HUES64 (cell line): ENCODE measurements at regions not wholly inside any gene's neighbourhood (a gene's known extent, or its start where the extent isn't known, plus 50 kb on each side); places are given as distances from the start of the nearest gene placed in this dataset.

Source experiments
- H3K27ac ChIP-seq: 2 replicates; pipeline ENCODE4 v1.7.0; 2013; ENCODE audit warnings: low read depth, low read length, inconsistent platforms
- H3K27me3 ChIP-seq: 2 replicates; pipeline ENCODE4 v1.6.1; 2013; ENCODE audit warnings: mild to moderate bottlenecking, low read length; ENCODE audit not compliant: insufficient read depth
- H3K36me3 ChIP-seq: 2 replicates; pipeline ENCODE4 v1.6.1; 2013; ENCODE audit warnings: mild to moderate bottlenecking, low read length; ENCODE audit not compliant: insufficient read depth
- H3K4me1 ChIP-seq: 2 replicates; pipeline ENCODE4 v1.6.1; 2013; ENCODE audit warnings: mild to moderate bottlenecking, low read length, moderate library complexity; ENCODE audit not compliant: insufficient read depth
- H3K4me3 ChIP-seq: 2 replicates; pipeline ENCODE4 v1.5.1; 2013; ENCODE audit warnings: mild to moderate bottlenecking, low read length, moderate library complexity
- H3K9ac ChIP-seq: 2 replicates; pipeline ENCODE4 v1.6.1; 2013; ENCODE audit warnings: mild to moderate bottlenecking, low read depth, low read length
- H3K9me3 ChIP-seq: 2 replicates; pipeline ENCODE4 v1.6.1; 2013; ENCODE audit warnings: low read depth, low read length; ENCODE audit not compliant: insufficient read depth
- WGBS: fragments of 150-250, 120-280 bp; methylation state at CpG from one replicate; pipeline ENCODE4 v1.1.7; 2013; ENCODE audit warnings: missing lambda C conversion rate; 5-methylcytosine and 5-hydroxymethylcytosine counted together

DNA sequence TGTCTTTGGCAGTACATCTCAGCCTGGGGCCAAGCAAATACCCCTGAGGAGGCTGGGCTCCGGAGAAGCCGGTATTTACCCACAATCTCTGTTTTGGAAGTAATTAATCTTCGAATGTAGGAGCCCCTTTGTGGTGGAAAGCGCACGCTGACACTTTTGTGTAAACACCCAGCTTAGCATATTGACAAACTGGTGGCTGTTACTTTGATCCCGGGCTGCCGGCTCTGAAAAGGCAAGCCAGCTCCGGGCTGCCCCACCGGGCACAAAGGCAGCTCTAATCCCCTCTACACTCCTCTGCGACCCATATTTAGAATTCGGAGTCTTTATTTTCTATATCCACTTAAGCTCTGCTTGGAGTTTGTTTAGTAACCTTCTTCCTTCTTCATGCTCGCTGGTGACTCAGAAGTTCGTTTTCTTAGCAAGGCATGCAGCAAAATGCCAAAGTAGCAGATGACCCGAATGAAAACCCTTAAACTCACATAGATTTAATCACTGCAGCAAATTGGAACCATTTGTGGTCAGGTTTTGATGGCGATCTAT lies 144.0 kb upstream of the IRX3 start:
- Histone ChIP-seq H3K4me1 (peaks cover 21% of the 10 kb centered on the region), H3K27ac (no peak overlapping the region), H3K9ac (no peak overlapping the region), H3K9me3 (peaks cover 9% of the 10 kb centered on the region), H3K27me3 (peaks cover 50% of the 10 kb centered on the region), H3K36me3 (no peaks in the 10 kb centered on the region), H3K4me3 (no peak overlapping the region)
- WGBS = 14% methylated on average over 15 of the region's 15 CpGs

DNA sequence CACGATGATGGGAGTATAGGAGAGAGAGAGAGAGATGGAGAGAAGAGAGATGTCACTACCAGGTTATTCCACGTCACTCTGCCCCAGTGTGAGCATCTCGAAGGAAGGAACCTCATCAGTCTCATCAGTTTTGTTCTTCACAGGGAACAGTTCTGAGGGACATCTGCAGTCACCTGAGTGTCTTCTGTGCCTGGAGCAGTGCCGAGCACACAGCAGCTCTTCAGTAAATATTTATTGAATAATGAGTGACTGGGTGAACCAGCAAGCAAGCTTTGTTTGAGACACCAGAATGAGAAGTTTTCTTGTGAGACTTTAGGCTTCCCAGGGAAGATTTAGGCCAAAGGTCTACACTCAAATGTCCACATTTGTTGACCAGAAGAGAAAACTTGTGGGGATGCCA lies 142.4 kb upstream of the IRX3 start:
- Histone ChIP-seq H3K4me3 (no peak overlapping the region), H3K27ac (no peak overlapping the region)
- 92% methylated on average over 4 of the region's 4 CpGs for WGBS

DNA sequence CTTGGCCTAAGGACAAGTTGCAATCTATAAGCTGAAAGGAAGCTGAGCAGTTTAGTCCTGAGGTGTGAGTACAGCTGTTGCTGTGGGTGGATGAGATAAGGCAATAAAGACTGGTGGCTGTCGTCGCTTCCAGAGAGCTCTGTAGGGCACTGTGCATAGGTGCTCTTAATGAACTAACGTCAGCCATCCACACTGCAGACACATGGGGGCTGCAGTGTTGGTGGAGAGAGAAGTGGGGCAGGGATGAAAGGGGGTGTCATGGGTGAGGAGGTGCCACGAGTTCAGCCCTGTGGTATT lies 139.9 kb upstream of the IRX3 start:
- Histone ChIP-seq H3K9me3 (peaks cover 9% of the 10 kb centered on the region), H3K9ac (no peak overlapping the region), H3K4me3 (no peak overlapping the region), H3K36me3 (no peaks in the 10 kb centered on the region), H3K4me1 (peaks cover 14% of the 10 kb centered on the region), H3K27me3 (peaks cover 42% of the 10 kb centered on the region), H3K27ac (no peak overlapping the region)
- WGBS = 82% methylated on average over 4 of the region's 4 CpGs

More for the DNA sequence above, 142.4 kb upstream of the IRX3 start:
- Histone ChIP-seq H3K9me3 (peaks cover 9% of the 10 kb centered on the region), H3K4me1 (peaks cover 21% of the 10 kb centered on the region), H3K36me3 (no peaks in the 10 kb centered on the region), H3K27me3 (peaks cover 50% of the 10 kb centered on the region), H3K9ac (no peak overlapping the region)

DNA sequence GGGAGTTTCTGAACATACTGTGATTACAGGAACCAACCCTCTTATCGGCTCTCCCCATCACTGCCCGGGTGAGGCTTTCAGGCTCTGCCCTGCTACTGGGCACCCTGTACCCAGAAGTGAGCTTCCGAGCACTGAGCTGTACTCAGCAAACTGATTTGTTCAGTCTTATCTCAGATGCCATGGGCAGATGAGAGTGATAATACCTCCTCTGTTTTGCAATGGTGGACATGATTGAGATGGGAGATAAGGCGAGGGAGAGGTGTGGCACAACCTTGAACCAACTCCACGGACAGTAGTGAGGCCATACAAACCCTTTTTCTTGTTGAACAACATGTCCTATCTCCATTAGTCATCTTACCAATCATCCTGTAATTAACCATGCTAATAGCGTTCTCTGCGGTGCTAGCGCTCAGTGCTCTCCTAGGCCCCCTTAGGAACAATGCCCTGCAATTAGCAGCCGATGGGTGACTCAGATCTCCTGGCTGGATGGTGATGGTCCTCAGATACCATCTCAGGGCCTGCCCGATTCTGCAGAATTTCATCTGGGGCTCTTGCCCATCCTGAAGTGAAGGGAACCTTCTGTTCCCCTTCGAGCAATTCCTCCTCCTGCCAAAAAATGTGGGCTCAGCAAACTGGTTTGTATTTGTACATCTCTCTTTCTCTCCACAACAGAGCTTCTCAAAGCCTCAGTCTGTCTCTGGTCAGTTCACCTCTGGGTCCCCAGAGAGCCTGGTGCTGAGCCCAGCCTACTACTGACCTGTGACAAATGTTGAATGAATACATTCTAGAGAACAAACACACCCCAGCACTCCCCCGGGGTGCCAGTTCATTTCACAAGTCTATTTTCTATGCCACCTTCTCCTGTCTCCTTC lies 139.3 kb upstream of the IRX3 start:
- Histone ChIP-seq H3K36me3 (no peaks in the 10 kb centered on the region), H3K27ac (no peak overlapping the region), H3K9ac (no peak overlapping the region), H3K4me3 (no peak overlapping the region), H3K9me3 (peaks cover 9% of the 10 kb centered on the region), H3K27me3 (peaks cover 36% of the 10 kb centered on the region), H3K4me1 (peaks cover 9% of the 10 kb centered on the region)
- WGBS = 80% methylated on average over 12 of the region's 12 CpGs

DNA sequence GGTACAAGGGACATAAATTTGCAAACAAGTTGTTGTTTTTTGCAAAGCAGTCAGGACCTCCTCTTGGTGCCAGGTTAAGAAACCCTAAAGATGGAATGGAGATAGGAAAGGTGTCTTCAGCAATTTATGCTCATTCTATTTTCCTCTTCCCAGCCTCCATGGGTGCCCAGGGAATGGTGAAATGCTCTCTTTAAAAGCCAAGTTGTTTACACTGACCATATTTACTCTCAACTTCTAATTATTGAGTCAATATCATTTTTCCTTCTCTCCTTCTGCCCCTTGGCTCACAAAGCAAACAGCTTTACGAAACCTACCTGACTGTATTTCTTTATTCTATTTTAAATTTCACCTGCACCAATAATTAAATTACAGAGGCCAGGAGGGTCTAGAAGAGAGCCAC lies 138.5 kb upstream of the IRX3 start:
- WGBS = 94% methylated on average over 1 of the region's 1 CpG

DNA sequence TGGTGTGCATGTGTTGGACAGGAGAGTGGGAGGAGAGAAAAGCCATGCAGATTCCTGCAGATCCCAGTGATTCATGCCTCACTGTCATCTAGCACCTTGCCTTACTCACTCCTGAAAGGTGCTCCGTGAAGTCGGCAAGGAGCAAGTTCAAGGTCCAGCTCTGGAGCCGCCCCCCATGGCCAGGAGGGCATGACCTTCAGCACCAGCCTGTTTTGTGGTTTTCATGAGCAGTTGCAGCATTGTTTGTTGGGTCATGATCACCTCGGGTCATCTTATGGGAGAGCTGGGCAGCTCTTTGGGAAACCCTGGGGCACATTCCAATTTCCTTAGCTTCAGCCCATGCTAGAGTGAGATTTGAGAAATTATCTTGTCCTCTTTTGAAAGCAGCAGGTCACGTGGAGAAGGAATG lies 137.5 kb upstream of the IRX3 start:
- 88% methylated on average over 5 of the region's 5 CpGs for WGBS

More for the DNA sequence above, 138.5 kb upstream of the IRX3 start:
- Histone ChIP-seq H3K4me3 (no peak overlapping the region), H3K9me3 (peaks cover 8% of the 10 kb centered on the region), H3K9ac (no peak overlapping the region), H3K27ac (no peak overlapping the region), H3K27me3 (peaks cover 30% of the 10 kb centered on the region; the same call in 1 of the 2 replicates), H3K36me3 (no peaks in the 10 kb centered on the region), H3K4me1 (peaks cover 3% of the 10 kb centered on the region; the same call in 1 of the 2 replicates)

DNA sequence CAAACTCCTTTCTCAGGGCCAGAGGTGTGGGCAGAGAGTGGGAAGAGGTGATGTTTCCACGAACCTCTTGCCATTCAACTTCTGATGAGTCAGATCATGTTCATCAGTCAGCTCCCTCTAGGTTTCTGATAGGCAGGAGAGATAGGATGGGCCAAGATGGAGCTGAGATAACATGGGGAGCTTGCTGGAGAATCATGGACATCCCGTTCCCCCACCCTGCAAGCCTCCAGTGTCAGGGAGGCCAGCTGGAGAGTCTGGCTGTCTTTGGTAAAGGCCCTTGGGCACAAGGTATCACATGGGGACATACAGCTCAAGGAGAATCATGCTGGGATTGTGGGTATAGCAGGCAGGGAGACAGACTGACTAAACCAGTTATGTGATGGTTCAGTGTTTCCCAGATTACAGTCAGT lies 136.0 kb upstream of the IRX3 start:
- no peak overlapping the region for H3K4me3 ChIP-seq
- no peak overlapping the region for H3K9ac ChIP-seq
- H3K27me3 ChIP-seq = peaks cover 6% of the 10 kb centered on the region; the same call in 1 of the 2 replicates
- H3K27ac ChIP-seq = no peak overlapping the region
- WGBS = 94% methylated on average over 2 of the region's 2 CpGs
- H3K9me3 ChIP-seq = no peaks in the 10 kb centered on the region
- H3K4me1 ChIP-seq = no peaks in the 10 kb centered on the region
- no peaks in the 10 kb centered on the region for H3K36me3 ChIP-seq

More for the DNA sequence above, 137.5 kb upstream of the IRX3 start:
- no peak overlapping the region for H3K27ac ChIP-seq
- no peaks in the 10 kb centered on the region for H3K4me1 ChIP-seq
- no peaks in the 10 kb centered on the region for H3K36me3 ChIP-seq
- H3K27me3 ChIP-seq = peaks cover 21% of the 10 kb centered on the region; the same call in 1 of the 2 replicates
- no peak overlapping the region for H3K9ac ChIP-seq
- no peak overlapping the region for H3K4me3 ChIP-seq
- H3K9me3 ChIP-seq = no peaks in the 10 kb centered on the region

DNA sequence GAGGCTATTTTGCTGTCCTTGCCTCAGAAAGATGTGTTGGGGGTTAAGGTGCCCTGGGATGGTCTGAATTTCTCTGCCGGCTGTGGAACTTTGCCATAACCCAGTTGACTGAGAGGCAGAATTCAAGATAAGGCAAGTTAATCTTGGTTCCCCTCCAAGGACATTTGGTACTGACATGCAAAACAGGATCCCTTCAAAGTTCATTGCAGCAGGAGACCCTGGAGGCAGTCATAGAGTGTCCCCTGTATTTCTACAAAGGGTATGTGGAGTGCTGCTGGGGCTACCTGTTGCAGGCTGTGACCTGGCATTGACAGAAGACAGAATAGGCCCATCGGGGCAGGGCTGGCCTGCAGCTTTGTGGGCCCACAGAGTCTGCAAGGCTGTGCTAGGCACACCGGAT lies 135.6 kb upstream of the IRX3 start:
- Histone ChIP-seq H3K36me3 (no peaks in the 10 kb centered on the region), H3K9ac (no peak overlapping the region), H3K27me3 (peaks cover 2% of the 10 kb centered on the region; the same call in 1 of the 2 replicates), H3K4me3 (no peak overlapping the region), H3K9me3 (no peaks in the 10 kb centered on the region), H3K27ac (no peak overlapping the region), H3K4me1 (no peaks in the 10 kb centered on the region)
- WGBS = 85% methylated on average over 3 of the region's 3 CpGs

DNA sequence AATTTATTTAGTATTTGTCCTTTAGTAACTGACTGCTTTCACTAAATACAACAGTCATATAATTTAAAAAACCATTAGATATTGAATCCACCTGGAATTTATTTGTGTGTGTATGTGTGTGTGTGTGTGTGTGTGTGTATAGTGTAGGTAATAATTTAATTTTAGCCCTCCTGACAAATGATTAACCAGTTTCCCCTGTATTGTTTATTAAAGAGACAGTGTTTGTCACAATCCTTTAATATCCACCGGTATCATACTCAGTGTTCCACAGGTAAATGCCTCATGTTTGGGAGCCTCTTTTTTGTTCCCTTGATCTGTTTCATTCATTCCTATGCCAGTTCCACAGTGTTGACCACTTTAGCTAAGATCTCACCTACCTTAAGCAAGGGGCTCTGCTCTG lies 134.6 kb upstream of the IRX3 start:
- no peaks in the 10 kb centered on the region for H3K27me3 ChIP-seq
- 97% methylated on average over 1 of the region's 1 CpG for WGBS
- H3K9me3 ChIP-seq = no peaks in the 10 kb centered on the region

DNA sequence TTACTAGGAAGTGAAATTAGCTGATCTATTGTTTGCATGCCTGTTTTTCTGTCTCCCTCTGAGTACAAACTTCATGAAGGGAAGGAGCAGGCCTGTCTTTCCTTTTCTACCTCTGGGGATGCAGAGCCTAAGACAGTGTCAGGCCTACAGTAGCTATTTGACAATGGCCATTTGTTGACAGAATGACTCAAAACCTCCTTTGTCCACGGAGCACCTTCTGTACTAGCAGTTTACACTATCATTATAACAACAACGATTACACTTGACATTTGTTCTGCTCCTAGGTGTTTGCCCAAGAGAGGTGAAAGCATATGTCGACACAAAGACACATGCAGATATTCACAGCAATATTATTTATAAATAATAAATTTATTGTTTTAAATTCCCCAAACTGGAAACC lies 132.3 kb upstream of the IRX3 start:
- no peaks in the 10 kb centered on the region for H3K4me1 ChIP-seq
- H3K27ac ChIP-seq = no peak overlapping the region
- 73% methylated on average over 2 of the region's 3 CpGs for WGBS
- no peak overlapping the region for H3K9ac ChIP-seq
- H3K4me3 ChIP-seq = no peak overlapping the region
- H3K9me3 ChIP-seq = no peaks in the 10 kb centered on the region
- H3K36me3 ChIP-seq = no peaks in the 10 kb centered on the region
- peaks cover 6% of the 10 kb centered on the region; the same call in 1 of the 2 replicates for H3K27me3 ChIP-seq

More for the DNA sequence above, 134.6 kb upstream of the IRX3 start:
- Histone ChIP-seq H3K9ac (no peak overlapping the region), H3K27ac (no peak overlapping the region), H3K4me1 (no peaks in the 10 kb centered on the region), H3K4me3 (no peak overlapping the region), H3K36me3 (no peaks in the 10 kb centered on the region)

DNA sequence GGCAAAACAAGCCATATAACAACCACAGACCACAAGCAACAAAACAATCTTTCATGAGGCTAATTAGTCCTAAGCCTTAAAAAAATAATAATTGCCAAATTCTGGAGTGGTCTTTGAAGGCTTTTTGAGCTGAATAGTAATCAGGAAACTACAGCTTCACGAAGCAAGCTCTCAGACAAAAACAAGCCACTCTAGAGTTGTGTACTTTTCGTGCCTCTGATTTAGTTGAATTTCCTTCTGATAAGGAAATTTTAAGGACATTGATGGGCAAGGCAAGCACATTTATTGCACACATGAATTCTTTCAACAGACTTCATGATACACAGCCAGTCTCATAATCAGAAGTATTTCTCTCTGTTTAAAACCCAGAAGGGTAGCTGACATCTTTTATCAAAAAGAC lies 130.8 kb upstream of the IRX3 start:
- no peaks in the 10 kb centered on the region for H3K9me3 ChIP-seq
- H3K27me3 ChIP-seq = peaks cover 6% of the 10 kb centered on the region; the same call in 1 of the 2 replicates
- H3K4me3 ChIP-seq = no peak overlapping the region
- WGBS = 100% methylated on average over 2 of the region's 2 CpGs
- no peaks in the 10 kb centered on the region for H3K4me1 ChIP-seq
- no peaks in the 10 kb centered on the region for H3K36me3 ChIP-seq
- H3K27ac ChIP-seq = no peak overlapping the region
- no peak overlapping the region for H3K9ac ChIP-seq
